Skeletal muscle satellite cell (primary cell): ENCODE measurements at regions not wholly inside any gene's neighbourhood (a gene's known extent, or its start where the extent isn't known, plus 50 kb on each side); places are given as distances from the start of the nearest gene placed in this dataset.

Experiments used
- H3K27me3 ChIP-seq: 2 replicates; pipeline ENCODE4 v1.7.0; 2013; ENCODE audit warnings: low read length; ENCODE audit not compliant: control insufficient read depth, insufficient read depth
- H3K36me3 ChIP-seq: 2 replicates; pipeline ENCODE4 v1.7.0; 2013; ENCODE audit warnings: mild to moderate bottlenecking, control low read depth, low read length; ENCODE audit not compliant: insufficient read depth
- H3K4me1 ChIP-seq: 2 replicates; pipeline ENCODE4 v1.7.0; 2013; ENCODE audit warnings: low read length; ENCODE audit not compliant: control insufficient read depth, insufficient read depth
- H3K4me2 ChIP-seq: 2 replicates; pipeline ENCODE4 v1.7.0; 2013; ENCODE audit warnings: mild to moderate bottlenecking, low read length
- H3K4me3 ChIP-seq: 2 replicates; pipeline ENCODE4 v1.7.0; 2013; ENCODE audit warnings: low read length
- H3K9ac ChIP-seq: 2 replicates; pipeline ENCODE4 v1.7.0; 2013; ENCODE audit warnings: mild to moderate bottlenecking, low read depth, low read length, moderate library complexity
- H3K9me3 ChIP-seq: replicated peaks from 2 replicates; pipeline ENCODE4 v1.7.0; 2013; ENCODE audit warnings: mild to moderate bottlenecking, control low read depth, low read length

GRCh38 chr22:48323746-48324145 is 1503.9 kb downstream of the BRD1 start:
- Histone ChIP-seq H3K27me3 (no peaks in the 10 kb centered on the region), H3K4me1 (no peaks in the 10 kb centered on the region), H3K36me3 (no peaks in the 10 kb centered on the region), H3K4me2 (no peak overlapping the region), H3K9ac (no peak overlapping the region), H3K4me3 (no peak overlapping the region), H3K9me3 (peaks cover 10% of the 10 kb centered on the region)

GRCh38 chr22:48322907-48323306 is 1504.8 kb downstream of the BRD1 start:
- Histone ChIP-seq H3K27me3 (no peaks in the 10 kb centered on the region), H3K4me3 (no peak overlapping the region), H3K4me1 (no peaks in the 10 kb centered on the region), H3K9me3 (peaks cover 7% of the 10 kb centered on the region), H3K4me2 (no peak overlapping the region), H3K36me3 (no peaks in the 10 kb centered on the region), H3K9ac (no peak overlapping the region)

GRCh38 chr22:48321986-48322545 is 1505.6 kb downstream of the BRD1 start:
- Histone ChIP-seq H3K9me3 (peaks cover 11% of the 10 kb centered on the region), H3K4me1 (no peaks in the 10 kb centered on the region), H3K27me3 (no peaks in the 10 kb centered on the region), H3K9ac (no peak overlapping the region), H3K36me3 (no peaks in the 10 kb centered on the region), H3K4me3 (no peak overlapping the region), H3K4me2 (no peak overlapping the region)

GRCh38 chr22:48320683-48321451 is 1506.8 kb downstream of the BRD1 start:
- Histone ChIP-seq H3K9ac (no peak overlapping the region), H3K4me1 (no peaks in the 10 kb centered on the region), H3K9me3 (peaks cover 21% of the 10 kb centered on the region), H3K4me2 (no peak overlapping the region), H3K27me3 (no peaks in the 10 kb centered on the region), H3K36me3 (no peaks in the 10 kb centered on the region), H3K4me3 (no peak overlapping the region)

GRCh38 chr22:48320048-48320682 is 1507.5 kb downstream of the BRD1 start:
- Histone ChIP-seq H3K4me1 (no peaks in the 10 kb centered on the region), H3K4me2 (no peak overlapping the region), H3K4me3 (no peak overlapping the region), H3K9me3 (peaks cover 25% of the 10 kb centered on the region), H3K36me3 (no peaks in the 10 kb centered on the region), H3K27me3 (no peaks in the 10 kb centered on the region), H3K9ac (no peak overlapping the region)

- H3K9me3 ChIP-seq, result peaks cover 24% of the 10 kb centered on the region
- no peak overlapping the region for H3K9ac ChIP-seq
- no peaks in the 10 kb centered on the region for H3K4me1 ChIP-seq
- H3K4me2 ChIP-seq, result no peak overlapping the region
- H3K36me3 ChIP-seq, result no peaks in the 10 kb centered on the region
- no peak overlapping the region for H3K4me3 ChIP-seq
- no peaks in the 10 kb centered on the region for H3K27me3 ChIP-seq
These were observed 1508.2 kb downstream of the BRD1 start for GRCh38 chr22:48319321-48320047.

- peaks cover 24% of the 10 kb centered on the region for H3K9me3 ChIP-seq
These were observed 1508.9 kb downstream of the BRD1 start for GRCh38 chr22:48318575-48319320.

GRCh38 chr22:48318173-48318572 is 1509.5 kb downstream of the BRD1 start:
- Histone ChIP-seq H3K4me3 (no peak overlapping the region), H3K27me3 (no peaks in the 10 kb centered on the region), H3K36me3 (no peaks in the 10 kb centered on the region), H3K4me2 (no peak overlapping the region), H3K9ac (no peak overlapping the region), H3K9me3 (peaks cover 27% of the 10 kb centered on the region), H3K4me1 (no peaks in the 10 kb centered on the region)

More at GRCh38 chr22:48318575-48319320, 1508.9 kb downstream of the BRD1 start:
- Histone ChIP-seq H3K4me2 (no peak overlapping the region), H3K4me3 (no peak overlapping the region), H3K4me1 (no peaks in the 10 kb centered on the region), H3K9ac (no peak overlapping the region), H3K36me3 (no peaks in the 10 kb centered on the region), H3K27me3 (no peaks in the 10 kb centered on the region)

GRCh38 chr22:48316257-48317250 is 1511.1 kb downstream of the BRD1 start:
- Histone ChIP-seq H3K36me3 (no peaks in the 10 kb centered on the region), H3K4me2 (no peak overlapping the region), H3K9me3 (peaks cover 27% of the 10 kb centered on the region), H3K4me1 (no peaks in the 10 kb centered on the region), H3K9ac (no peak overlapping the region), H3K4me3 (no peak overlapping the region), H3K27me3 (no peaks in the 10 kb centered on the region)
